ENCODE measurements at regions not wholly inside any gene's neighbourhood (a gene's known extent, or its start where the extent isn't known, plus 50 kb on each side); places are given as distances from the start of the nearest gene placed in this dataset.

GRCh38 chr14:71304690-71305089 is 397.4 kb downstream of the PCNX1 start:
- TF ChIP-seq CTCF (IDR thresholded peaks at IDR 0.05; ENCODE audit: insufficient read depth, low read length) (no peak), SPI1 (IDR thresholded peaks at IDR 0.05; ENCODE audit: borderline replicate concordance, low read depth) (no peak), REST (IDR thresholded peaks at IDR 0.05; ENCODE audit: insufficient replicate concordance, low read depth) (no peak)
